Esophagus muscularis mucosa (tissue), 4 donors: ENCODE measurements at regions not wholly inside any gene's neighbourhood (a gene's known extent, or its start where the extent isn't known, plus 50 kb on each side); places are given as distances from the start of the nearest gene placed in this dataset.
A peak's percentile ranks its signal among the peaks of the same experiment; 100 is the strongest.
"Not testable (repeated sequence)": the region's sequence is repeated elsewhere in the genome, so short reads cannot be mapped to it uniquely, and the experiment has no call there.

Experiments used
- DNase-seq: peaks from one replicate; pipeline ENCODE4 v3.0.0-alpha.2; 2017; ENCODE audit errors: extremely low spot score
- H3K27ac ChIP-seq, 4 donors: fragments of 200-600 bp; sonication (generic); replicated peaks in 1 of 4; 1 replicate in 3 of 4; 2 replicates in 1 of 4; pipeline ENCODE4 v1.5.1; 2016 to 2019; ENCODE audit warnings: mild to moderate bottlenecking in 1 of 4
- H3K27me3 ChIP-seq, 4 donors: fragments of 200-600 bp; sonication (generic); one replicate each; pipeline versions ENCODE4 v1.5.1 to v1.6.0; 2016 to 2019
- H3K36me3 ChIP-seq, 4 donors: fragments of 200-600 bp; sonication (generic); one replicate each; pipeline ENCODE4 v1.5.1; 2016 to 2019
- H3K4me1 ChIP-seq, 4 donors: fragments of 200-600 bp; sonication (generic); one replicate each; pipeline ENCODE4 v1.5.1; 2016 to 2019
- H3K4me3 ChIP-seq, 4 donors: fragments of 200-600 bp; sonication (generic); 1 replicate in 2 of 4; 2 replicates in 2 of 4; pipeline ENCODE4 v1.5.1; 2016 to 2019; ENCODE audit warnings: mild to moderate bottlenecking in 4 of 4, moderate library complexity in 1 of 4
- H3K9me3 ChIP-seq, 4 donors: fragments of 200-600 bp; sonication (generic); 1 replicate in 3 of 4; 2 replicates in 1 of 4; pipeline ENCODE4 v1.5.1; 2016 to 2019
- EP300 ChIP-seq: sonication (generic); formaldehyde crosslinking; IDR thresholded peaks from one replicate; pipeline ENCODE4 v1.6.1; 2017; ENCODE audit warnings: antibody characterized with exemption
- POLR2A ChIP-seq: fragments of 450-650 bp; IDR thresholded peaks from one replicate; pipeline ENCODE4 v1.6.1; 2017; ENCODE audit warnings: antibody characterized with exemption, moderate library complexity, mild to moderate bottlenecking, low read depth
- POLR2AphosphoS5 ChIP-seq, 2 donors: sonication (generic); formaldehyde crosslinking; IDR thresholded peaks; one replicate each; pipeline ENCODE4 v1.6.1; 2017; ENCODE audit warnings: antibody characterized with exemption in 2 of 2
- WGBS: methylation state at CpG from one replicate; pipeline ENCODE4 v1.1.5; 2018; 5-methylcytosine and 5-hydroxymethylcytosine counted together
- intact Hi-C: fragments of 100-400 bp; cut with DNase I; formaldehyde crosslinking; loops from one replicate; pipeline ENCODE4 v1.15.1; 2023
- TF ChIP-seq, protein P1 (sequence below), 3 experiments: fragments of 200-600 bp in 2 of 3; fragments of 450-650 bp in 1 of 3; sonication (generic) in 2 of 3; IDR thresholded peaks; one replicate each; pipeline ENCODE4 v1.5.1; 2017 to 2019; ENCODE audit warnings: antibody characterized with exemption in 3 of 3, mild to moderate bottlenecking in 2 of 3, moderate library complexity in 1 of 3

GRCh38 chr10:37520488-37520887 lies 336.9 kb downstream of the ZNF248 start:
- Histone ChIP-seq H3K4me3 (no peak overlapping the region), H3K27me3 (no peaks in the 10 kb centered on the region), H3K9me3 (no peaks in the 10 kb centered on the region), H3K36me3 (no peaks in the 10 kb centered on the region), H3K27ac (no peak overlapping the region), H3K4me1 (peaks cover 0 to 4% (median 0%) of the 10 kb centered on the region in 4 donors)
- TF ChIP-seq POLR2AphosphoS5 (IDR thresholded peaks at IDR 0.05) = no peak
- TF ChIP-seq POLR2A = no peak
- TF ChIP-seq, protein P1, sequence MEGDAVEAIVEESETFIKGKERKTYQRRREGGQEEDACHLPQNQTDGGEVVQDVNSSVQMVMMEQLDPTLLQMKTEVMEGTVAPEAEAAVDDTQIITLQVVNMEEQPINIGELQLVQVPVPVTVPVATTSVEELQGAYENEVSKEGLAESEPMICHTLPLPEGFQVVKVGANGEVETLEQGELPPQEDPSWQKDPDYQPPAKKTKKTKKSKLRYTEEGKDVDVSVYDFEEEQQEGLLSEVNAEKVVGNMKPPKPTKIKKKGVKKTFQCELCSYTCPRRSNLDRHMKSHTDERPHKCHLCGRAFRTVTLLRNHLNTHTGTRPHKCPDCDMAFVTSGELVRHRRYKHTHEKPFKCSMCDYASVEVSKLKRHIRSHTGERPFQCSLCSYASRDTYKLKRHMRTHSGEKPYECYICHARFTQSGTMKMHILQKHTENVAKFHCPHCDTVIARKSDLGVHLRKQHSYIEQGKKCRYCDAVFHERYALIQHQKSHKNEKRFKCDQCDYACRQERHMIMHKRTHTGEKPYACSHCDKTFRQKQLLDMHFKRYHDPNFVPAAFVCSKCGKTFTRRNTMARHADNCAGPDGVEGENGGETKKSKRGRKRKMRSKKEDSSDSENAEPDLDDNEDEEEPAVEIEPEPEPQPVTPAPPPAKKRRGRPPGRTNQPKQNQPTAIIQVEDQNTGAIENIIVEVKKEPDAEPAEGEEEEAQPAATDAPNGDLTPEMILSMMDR (IDR thresholded peaks at IDR 0.05) = no peak
- no peak for TF ChIP-seq EP300
- WGBS = 63% methylated on average over 2 of the region's 2 CpGs
- intact Hi-C loops = no loop called here
- DNase-seq = no peak

- 91% methylated on average over 3 of the region's 3 CpGs for WGBS
- DNase-seq, H3K4me1 ChIP-seq, H3K4me3 ChIP-seq, H3K36me3 ChIP-seq, H3K27ac ChIP-seq, intact Hi-C loops, H3K27me3 ChIP-seq: not testable (repeated sequence)
- peaks cover 0 to 22% (median 17%) of the 10 kb centered on the region in 4 donors for H3K9me3 ChIP-seq
Measured at GRCh38 chr10:37510520-37510919, 346.9 kb downstream of the ZNF248 start.

- TF ChIP-seq EP300 (no peak), POLR2A (no peak), POLR2AphosphoS5 (IDR thresholded peaks at IDR 0.05) (no peak)
- TF ChIP-seq, protein P1 (IDR thresholded peaks at IDR 0.05) = no peak
- 84% methylated on average over 3 of the region's 3 CpGs for WGBS
- Histone ChIP-seq H3K36me3 (no peaks in the 10 kb centered on the region), H3K4me1 (no peaks in the 10 kb centered on the region), H3K9me3 (no peaks in the 10 kb centered on the region), H3K27me3 (no peaks in the 10 kb centered on the region), H3K4me3 (no peak overlapping the region), H3K27ac (no peak overlapping the region)
- no peak for DNase-seq
- intact Hi-C loops = no loop called here
Measured at GRCh38 chr10:37496061-37496460, 361.3 kb downstream of the ZNF248 start.

GRCh38 chr10:37495415-37495814 lies 362.0 kb downstream of the ZNF248 start:
- H3K27ac ChIP-seq = no peak overlapping the region
- no peaks in the 10 kb centered on the region for H3K27me3 ChIP-seq
- no peaks in the 10 kb centered on the region for H3K4me1 ChIP-seq
- no peak for DNase-seq
- no peak for TF ChIP-seq POLR2A
- TF ChIP-seq, protein P1 (IDR thresholded peaks at IDR 0.05) = peak in 2 of 3 experiments; percentile 16 to 25
- intact Hi-C loops = no loop called here
- H3K36me3 ChIP-seq = no peaks in the 10 kb centered on the region
- H3K4me3 ChIP-seq = no peak overlapping the region
- no peaks in the 10 kb centered on the region for H3K9me3 ChIP-seq
- 73% methylated on average over 1 of the region's 1 CpG for WGBS

GRCh38 chr10:37493185-37493796 lies 364.1 kb downstream of the ZNF248 start:
- 81% methylated on average over 3 of the region's 3 CpGs for WGBS
- H3K9me3 ChIP-seq, H3K36me3 ChIP-seq, intact Hi-C loops, H3K4me1 ChIP-seq, H3K27me3 ChIP-seq, H3K4me3 ChIP-seq, H3K27ac ChIP-seq: not testable (repeated sequence)
- DNase-seq = peak; percentile 60

- Histone ChIP-seq H3K4me3 (no peak overlapping the region), H3K36me3 (no peaks in the 10 kb centered on the region), H3K4me1 (no peaks in the 10 kb centered on the region), H3K27me3 (no peaks in the 10 kb centered on the region), H3K9me3 (no peaks in the 10 kb centered on the region), H3K27ac (no peak overlapping the region)
- intact Hi-C loops = no loop called here
- peak; percentile 8 for DNase-seq
- TF ChIP-seq POLR2A (no peak), POLR2AphosphoS5 (IDR thresholded peaks at IDR 0.05) (no peak), EP300 (no peak)
- TF ChIP-seq, protein P1 (IDR thresholded peaks at IDR 0.05) = no peak
- 88% methylated on average over 4 of the region's 4 CpGs for WGBS
Measured at GRCh38 chr10:37490266-37490665, 364.9 kb downstream of the ANKRD30A start.
